ENCODE measurements at regions not wholly inside any gene's neighbourhood (a gene's known extent, or its start where the extent isn't known, plus 50 kb on each side); places are given as distances from the start of the nearest gene placed in this dataset.
"Not testable (repeated sequence)": the region's sequence is repeated elsewhere in the genome, so short reads cannot be mapped to it uniquely, and the experiment has no call there.

DNA sequence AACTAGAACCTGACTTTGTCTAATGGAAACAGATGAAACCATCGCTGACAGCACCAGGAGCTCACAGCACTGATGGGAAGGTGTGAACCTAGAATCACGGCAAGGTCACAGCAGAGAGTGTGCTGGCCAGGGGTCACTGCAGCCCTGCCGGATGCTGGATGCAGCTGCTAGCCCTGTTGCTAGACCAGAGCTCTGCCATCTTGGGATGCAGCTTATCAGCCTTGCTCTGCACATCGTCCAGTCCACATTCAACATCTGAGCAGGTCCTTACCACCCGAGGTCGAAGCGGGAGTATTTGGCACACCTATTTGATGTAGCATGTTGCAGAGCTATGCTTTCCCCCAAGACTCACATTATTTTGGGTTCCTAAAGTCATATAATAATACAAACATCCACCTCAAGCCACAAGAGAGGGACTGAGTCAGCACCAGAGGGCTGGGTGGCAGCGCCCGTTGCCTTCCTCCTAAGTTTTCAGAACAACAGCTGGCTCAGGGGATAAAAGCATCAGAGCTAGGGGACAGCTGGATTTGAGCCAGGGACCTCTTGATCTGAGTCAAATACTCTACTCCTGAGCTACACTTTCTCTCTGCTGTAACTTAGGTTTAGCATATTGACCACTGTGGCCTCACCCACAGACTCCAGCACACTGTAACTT lies 135.3 kb downstream of the ZNF467 start:
- in situ Hi-C loops (cut with HindIII; ENCODE audit: low sequenced_read_pairs) = no loop called here

DNA sequence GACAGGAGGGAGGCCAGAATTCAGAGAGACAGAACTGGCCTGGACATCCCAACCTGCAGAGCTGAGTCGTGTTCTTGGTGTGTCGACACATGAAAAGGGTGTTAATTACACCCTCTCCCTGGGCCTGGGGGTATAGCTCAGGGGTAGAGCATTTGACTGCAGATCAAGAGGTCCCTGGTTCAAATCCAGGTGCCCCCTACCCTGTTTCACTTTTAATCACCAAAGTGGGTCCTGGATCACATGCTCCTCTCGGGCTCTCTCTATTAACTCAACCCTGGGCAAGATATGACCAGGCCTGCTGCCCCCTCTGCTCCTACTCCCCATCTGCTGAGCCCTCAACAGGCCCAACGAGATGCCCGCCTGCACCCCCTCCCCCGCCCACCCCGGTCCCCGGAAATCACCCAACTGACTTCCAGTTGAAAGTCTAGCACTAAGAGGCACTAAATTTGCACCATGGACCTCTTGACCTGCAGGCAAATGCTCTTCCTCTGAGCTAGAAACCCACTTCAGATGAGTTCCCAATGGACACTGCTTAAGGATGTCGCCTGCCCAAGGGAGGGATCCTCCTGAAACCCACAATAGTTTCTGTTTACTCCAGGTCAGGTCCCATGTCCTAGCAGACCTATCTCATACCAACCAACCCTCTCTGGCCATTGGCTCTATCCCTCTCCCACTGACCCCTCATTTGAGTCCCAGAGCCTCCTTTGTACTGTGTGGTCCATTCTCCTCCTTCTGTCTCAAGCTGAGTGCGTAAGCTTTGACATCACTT lies 137.6 kb downstream of the ZNF467 start:
- in situ Hi-C loops (cut with HindIII; ENCODE audit: low sequenced_read_pairs) = no loop called here

DNA sequence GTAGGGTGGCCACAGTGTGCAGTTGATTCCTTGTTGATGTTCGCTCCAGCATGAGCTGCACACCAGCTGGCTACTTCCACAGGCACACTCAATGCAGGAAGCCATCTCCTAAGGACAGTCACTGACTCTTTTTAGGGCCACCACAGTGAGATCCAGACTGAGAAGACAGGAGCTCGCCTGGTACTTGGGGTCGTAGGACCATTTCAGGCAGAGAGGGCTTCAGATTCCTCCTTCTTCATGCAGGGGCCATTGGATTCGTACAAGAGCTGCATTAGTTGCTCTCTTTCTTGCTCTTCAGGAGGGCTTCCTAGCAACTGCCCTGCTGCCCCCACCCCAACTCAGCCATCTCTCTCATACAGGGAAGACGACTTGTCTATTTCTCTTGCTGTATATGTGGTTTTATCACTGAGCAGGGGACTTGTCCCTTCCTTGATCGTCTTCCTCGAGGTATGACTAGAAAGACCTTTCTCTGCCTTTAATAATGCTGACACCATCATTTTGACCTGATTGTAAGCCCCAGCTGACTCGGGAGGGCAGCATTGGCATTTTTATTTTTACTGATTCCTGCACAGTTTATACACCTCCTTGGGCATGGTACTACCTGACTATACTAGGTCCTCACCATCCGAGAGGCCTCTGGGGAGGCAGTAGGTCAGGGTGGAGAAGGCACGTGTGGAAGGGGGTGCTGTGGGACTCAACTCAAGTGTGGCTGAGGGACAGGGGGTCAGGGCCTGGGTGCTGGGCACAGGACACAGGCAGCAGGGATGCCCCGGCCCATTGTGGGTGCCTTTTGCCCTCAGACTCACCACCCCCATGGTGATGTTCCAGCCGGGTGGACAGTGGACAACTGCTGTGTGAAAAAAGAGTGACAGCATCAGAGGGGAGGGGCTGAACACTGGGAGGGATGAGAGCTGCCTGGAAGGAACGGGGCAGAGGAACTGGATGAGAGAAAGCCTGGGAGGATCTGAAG lies 136.7 kb upstream of the ZNF746 start:
- in situ Hi-C loops (cut with HindIII; ENCODE audit: low sequenced_read_pairs) = no loop called here

DNA sequence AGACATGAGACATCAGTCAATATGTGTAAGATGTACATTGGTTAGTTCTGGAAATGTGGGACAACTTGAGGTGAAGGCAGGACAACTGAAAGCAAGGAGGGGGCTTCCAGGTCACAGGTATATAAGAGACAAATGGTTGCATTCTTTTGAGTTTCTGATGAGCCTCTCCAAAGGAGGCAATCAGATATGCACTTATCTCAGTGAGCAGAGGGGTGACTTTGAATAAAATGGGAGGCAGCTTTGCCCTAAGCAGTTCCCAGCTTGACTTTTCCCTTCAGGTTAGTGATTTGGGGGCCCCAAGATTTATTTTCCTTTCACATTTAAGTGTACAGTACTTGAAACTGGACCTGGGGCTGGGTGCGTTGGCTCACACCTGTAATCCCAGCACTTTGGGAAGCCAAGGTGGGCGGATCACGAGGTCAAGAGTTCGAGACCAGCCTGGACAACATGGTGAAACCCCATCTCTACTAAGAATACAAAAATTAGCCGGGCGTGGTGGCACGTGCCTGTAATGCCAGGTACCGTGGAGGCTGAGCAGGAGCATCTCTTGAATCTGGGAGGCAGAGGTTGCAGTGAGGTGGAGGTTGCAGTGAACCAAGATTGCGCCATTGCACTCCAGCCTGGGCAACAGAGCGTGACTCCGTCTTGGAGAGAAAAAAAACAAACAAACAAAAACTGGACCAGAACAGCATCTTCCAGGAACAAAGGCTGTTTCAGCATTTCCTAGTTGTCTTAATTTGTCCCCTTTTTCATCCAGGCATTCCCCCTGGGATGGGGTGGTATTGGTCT lies 130.9 kb upstream of the ZNF746 start:
- in situ Hi-C loops (cut with HindIII; ENCODE audit: low sequenced_read_pairs) = not testable (repeated sequence)

DNA sequence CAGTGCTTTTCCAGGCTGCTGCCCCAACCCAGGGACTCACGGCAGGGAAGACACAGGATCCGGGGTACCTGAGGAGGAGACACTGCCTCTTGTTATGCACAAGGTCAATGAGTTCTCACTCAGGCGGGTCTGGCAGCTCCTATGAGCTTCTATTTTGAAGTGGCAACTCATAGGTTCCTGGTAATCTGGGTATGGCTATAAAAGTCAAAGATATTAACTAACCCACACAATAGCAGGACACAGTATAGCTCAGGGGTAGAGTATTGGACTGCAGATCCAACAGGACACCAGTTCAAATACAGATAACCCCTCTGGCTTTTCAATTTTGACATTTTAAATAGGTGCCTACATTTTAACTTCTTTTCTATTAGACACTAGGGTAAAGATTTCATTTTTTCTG lies 130.3 kb upstream of the ZNF746 start:
- in situ Hi-C loops (cut with HindIII; ENCODE audit: low sequenced_read_pairs) = no loop called here

DNA sequence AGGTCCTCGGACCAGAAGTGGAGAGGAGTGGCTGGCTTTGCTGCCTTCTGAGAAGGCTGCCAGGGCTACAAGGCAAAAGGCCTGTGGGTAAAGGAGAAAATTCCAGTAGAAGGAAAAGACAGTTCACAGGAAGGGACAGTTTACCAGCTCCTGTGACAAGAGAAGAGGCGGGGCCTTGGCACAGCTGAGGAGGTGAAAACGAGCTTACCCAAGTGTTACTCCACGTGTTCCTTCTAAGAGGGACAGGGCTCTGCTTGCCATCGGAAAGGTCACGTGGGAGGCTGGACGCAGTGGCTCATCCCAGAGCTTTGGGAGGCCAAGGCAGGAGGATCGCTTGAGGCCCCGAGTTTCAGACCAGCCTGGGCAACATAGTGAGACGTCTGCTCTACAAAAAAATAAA lies 129.4 kb upstream of the ZNF746 start:
- in situ Hi-C loops (cut with HindIII; ENCODE audit: low sequenced_read_pairs) = no loop called here

DNA sequence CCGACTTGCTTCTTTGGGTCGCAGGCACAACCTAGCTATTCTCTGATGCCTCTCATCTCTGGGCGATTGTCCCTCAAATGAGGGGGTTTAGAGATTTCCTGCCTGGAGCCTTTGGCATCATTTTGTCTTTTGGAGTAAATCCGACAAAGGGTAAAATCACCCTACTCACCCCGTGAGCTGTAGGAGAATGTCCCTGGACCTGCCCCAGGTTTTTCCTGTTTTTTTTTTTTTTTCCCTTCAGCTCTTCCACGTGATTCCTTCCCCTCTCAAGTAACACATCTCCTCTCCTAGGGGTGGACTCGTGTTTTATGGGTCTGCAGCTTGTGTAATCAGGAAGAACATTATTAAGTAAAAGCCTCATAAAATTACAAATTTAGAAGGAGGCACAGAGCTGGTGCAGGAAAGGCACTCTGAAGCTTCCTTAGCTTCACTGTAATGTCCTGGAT lies 128.4 kb upstream of the ZNF746 start:
- in situ Hi-C loops (cut with HindIII; ENCODE audit: low sequenced_read_pairs) = no loop called here

DNA sequence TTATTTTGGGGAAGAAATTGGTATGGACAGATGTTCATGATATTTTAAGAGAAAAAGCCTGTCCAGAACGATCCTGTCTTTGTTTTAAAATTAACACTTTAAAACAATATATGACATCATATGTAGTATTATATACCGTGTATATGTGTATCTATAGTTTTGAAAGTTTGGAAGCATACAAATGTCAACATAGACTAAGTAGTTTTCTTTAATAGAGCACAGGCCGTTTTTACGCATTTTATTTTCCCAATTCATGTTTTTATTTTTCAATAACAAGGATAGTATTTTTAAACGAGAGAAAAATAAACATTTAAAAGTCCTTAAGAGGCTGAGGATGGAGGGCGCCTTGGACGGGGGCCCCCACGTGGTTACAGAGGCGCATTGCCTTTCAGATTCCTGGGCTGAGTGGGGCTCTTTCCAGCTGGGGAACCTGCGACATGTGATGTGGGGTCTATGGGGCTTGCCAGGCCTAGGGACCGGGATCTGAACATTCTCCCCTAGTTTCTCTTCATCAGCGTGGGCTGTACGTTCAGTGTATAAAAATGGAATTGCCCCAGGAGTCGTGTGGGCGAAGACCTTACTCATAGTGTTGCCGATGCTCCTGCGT lies 127.8 kb upstream of the ZNF746 start:
- in situ Hi-C loops (cut with HindIII; ENCODE audit: low sequenced_read_pairs) = no loop called here

DNA sequence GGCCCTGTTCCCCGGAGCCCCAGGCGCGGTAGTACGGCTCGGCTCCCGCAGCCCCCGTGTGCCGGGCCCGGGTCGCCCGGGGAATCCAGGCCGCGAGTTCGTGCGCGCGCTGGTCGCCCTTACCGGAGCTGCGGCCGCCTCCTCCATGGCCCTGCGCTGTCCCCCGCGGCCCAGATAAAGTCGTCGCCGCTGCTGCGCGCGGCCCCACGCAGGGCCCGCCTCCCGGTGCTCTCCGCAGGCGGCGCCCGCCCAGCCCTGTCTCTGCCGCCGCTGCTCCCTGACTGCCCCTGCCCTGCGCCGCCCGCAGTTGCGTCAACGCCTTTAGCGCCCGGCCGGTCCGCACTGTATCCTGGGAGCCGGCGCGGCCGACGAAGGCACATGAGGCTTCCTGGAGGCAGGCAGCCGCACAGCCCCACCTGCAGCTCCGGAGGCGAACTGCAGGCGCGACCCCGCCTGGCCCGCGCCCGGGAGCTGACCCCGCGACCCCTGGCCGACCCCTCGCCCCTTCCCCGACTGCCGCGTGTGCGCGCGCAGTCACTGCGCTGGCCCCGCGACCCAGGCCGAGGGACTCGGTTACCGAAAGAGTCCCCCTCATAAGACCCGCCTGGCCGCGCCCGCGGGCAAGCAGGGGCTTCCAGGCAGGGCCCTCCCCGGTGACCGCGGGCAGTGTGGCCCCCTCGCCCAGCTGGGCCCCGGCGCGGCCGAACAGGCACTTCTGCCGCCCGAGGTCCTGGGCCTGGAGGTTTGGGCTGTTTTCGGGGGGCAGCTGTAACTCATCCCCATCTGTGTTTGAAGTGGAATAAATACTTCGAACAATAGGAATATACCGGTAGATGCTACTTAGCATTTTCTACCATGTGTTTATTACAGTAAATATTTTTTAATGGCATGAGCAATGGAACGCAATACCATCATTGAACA lies 127.1 kb upstream of the ZNF746 start:
- in situ Hi-C loops (cut with HindIII; ENCODE audit: low sequenced_read_pairs) = no loop called here

DNA sequence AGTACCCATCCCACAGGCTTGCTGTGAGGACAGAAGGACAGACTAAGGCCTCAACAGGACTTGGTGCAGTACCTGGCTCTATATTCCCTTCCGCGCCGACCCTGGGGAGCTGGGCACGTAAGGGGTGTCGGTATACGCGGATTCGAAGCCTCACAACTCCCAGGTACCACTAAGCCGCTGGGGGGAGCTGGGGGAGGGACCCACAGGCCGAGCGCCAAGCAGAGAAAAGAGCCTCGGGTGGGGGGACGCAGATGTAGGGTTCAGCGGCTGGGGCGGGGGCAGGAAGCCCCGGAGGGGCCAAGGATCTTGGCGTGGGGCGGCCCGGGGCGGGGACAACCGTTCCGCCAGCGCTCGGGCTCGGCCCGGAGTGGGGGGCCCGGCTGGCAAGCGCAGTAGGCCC lies 126.4 kb upstream of the ZNF746 start:
- in situ Hi-C loops (cut with HindIII; ENCODE audit: low sequenced_read_pairs) = no loop called here

DNA sequence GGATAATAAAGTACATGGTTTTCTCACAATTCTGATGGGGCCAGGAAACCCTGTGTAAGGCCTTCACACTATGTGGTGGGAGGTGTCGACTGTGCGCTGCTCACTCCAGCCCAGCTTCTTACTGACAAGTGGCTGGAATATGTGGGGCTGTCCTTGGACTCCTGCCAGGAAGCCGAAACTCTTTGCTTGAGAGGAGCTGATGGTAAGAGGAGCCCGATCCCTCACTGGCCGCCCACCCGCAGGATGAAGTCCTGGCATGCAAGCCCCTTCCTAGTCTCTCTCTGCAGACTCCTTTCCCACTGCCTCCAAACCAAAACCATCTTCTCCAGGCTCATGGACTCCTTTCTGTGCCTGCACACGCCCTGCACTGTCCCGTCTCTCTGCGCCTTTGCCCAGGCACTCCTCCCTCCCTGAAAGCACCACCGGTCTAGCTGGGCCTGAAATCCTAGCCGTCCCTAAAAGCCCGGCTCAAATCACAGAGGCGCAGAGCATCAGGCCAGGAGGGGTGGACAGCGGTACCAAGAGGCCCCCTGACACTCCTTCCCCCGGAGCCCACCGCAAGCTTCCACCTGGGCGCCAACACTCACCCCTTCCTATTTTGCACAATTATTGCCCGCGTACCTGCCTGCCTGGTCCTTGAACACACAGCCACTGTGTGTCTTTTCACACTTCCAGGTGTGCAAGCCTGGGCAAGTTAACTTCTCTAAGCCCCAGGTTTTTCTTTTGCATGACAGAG lies 125.8 kb upstream of the ZNF746 start:
- in situ Hi-C loops (cut with HindIII; ENCODE audit: low sequenced_read_pairs) = not testable (repeated sequence)

DNA sequence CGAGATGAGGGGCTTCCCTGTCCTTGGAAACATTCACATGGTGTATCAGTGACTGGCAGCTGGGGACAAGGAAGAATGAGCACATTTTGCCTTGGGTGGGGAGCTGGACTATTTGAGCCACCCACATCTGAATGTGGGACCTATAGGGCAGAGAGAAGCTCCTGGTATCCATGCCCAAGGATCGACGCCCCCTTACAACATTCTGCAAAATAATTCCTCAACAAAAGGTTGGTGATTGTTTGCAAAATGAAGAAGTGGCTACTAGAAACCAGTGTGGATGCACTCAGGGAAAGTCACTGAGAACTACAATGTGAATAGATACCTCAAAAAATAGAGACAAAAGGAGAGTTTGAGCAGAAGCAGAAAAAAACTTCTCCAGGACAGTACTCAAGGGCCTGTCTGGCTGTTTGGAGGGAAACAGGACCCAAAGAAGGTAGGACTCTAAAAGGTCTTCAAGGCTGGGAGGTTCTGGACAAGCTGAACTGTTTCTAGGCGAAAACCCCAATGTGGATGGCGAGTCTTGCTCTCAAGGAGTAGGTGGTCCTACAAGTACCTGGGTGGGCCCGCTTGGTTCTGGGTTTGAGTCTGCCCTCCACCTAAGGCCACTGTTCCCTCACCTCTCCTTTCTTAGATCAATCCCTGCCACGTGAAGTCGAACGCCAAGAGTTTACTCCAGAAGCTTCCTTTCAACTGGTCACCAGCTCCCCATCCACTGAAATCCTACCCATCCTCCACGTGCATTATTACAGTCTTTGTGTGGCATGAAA lies 125.0 kb upstream of the ZNF746 start:
- in situ Hi-C loops (cut with HindIII; ENCODE audit: low sequenced_read_pairs) = no loop called here

DNA sequence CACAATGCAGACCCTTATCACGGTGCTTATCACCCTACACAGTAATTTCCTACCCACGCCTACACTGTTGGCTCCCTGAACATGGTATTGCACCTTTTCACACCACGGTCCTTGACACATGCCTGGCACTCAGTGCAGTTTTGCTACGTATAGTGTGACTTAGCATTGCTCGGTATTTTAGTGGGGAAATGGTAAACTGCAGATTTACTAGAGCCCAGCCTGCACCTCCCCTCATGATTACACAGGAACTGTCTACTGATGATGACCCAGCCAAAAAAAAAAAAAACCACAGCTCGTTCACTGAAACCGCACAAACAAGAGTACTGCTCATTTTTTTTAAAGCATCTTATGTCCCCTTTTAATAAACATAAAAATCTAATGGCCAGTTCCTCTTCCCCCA lies 124.2 kb upstream of the ZNF746 start:
- in situ Hi-C loops (cut with HindIII; ENCODE audit: low sequenced_read_pairs) = no loop called here

DNA sequence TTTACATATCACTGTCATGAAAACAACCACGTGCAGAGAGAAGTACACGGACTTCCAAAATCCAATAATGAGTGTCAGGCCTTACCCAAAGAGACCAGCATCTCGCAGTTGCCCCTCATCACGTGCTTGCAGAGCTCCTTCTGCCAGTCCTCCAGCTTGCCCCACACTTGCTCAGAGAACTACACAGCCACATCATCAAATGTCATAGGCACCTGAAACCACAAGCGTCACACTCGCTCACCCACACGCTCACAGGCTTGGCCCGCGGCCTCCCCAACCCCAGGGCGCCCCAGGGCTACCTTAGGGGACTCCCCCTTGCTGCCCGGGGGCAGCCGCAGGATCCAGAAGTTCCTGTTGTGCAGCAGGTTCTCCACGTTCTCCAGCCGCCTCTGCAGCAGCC lies 123.4 kb upstream of the ZNF746 start:
- in situ Hi-C loops (cut with HindIII; ENCODE audit: low sequenced_read_pairs) = no loop called here

DNA sequence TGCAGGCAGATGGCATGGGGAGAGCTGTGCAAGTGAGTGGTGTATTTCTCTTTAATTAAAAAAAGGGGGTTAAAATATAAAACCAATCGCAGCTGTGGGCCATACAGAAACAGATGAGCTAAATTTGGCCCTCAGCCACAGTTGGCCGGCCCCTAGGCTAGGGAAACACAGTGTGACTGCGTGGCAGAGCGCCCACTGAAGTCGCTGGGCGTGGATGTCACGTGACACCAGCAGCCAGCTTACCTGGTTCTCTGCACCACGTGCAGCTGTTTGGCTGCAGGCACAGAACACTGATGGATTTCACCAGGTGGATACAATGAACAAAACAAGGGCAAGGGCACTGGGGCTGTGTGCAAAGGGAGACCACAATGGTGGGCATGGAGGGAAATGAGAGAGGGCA lies 119.3 kb upstream of the ZNF746 start:
- in situ Hi-C loops (cut with HindIII; ENCODE audit: low sequenced_read_pairs) = no loop called here

DNA sequence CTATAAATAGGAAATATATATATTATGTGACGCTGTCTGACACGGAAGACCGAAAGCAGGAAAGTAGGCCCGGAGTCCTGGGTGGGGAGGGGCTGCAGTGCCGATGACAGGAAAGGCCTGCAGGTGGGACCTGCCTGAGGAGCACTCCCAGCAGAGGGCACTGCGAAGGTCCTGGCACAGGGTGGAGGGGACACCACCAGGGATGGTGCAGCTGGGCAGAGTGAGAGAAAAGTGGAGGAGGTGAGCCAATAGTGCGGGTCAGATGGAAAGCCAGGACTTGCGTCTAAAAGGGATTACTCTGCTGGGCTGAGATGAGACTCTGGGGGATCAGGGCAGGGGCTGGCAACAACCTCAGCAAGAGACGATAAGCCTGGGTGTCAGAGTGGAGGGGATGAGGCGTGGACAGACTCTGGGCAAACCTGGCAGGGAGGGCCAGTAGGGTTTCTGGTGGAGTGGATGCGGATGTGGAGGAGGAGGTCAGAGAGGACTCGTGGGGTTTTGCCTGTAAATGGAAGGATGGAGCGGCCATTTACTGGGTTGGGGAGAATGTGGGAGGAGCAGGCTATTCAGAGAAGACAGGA lies 118.2 kb upstream of the ZNF746 start:
- in situ Hi-C loops (cut with HindIII; ENCODE audit: low sequenced_read_pairs) = no loop called here

DNA sequence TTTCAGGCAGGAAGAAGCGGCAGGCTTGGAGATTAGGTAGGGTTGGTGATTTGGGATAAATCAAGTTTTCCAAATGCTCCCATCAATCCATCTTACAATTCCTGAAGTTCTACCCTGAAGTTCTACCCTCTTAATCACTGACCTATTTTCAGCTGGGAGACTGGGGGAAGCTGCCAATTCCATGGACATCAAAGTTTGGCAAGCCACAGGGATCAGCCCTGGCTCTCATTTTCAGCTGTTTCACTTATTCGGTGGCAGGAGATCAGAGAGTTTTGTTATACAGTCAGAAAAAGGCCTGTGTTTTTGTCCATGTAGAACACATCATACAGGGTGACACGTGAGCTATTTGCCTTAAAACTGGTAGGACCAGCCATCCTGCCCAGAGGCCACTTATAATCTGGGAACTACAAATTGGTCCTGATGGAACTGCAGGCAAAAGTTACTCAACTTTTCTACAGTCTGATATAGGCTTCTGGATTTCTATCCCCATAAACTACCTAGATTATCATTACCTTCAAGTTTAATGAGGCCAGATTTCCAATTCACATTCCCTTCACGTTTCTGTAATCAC lies 112.9 kb upstream of the ZNF746 start:
- in situ Hi-C loops (cut with HindIII; ENCODE audit: low sequenced_read_pairs) = no loop called here
